ENCODE measurements at regions not wholly inside any gene's neighbourhood (a gene's known extent, or its start where the extent isn't known, plus 50 kb on each side); places are given as distances from the start of the nearest gene placed in this dataset.

DNA sequence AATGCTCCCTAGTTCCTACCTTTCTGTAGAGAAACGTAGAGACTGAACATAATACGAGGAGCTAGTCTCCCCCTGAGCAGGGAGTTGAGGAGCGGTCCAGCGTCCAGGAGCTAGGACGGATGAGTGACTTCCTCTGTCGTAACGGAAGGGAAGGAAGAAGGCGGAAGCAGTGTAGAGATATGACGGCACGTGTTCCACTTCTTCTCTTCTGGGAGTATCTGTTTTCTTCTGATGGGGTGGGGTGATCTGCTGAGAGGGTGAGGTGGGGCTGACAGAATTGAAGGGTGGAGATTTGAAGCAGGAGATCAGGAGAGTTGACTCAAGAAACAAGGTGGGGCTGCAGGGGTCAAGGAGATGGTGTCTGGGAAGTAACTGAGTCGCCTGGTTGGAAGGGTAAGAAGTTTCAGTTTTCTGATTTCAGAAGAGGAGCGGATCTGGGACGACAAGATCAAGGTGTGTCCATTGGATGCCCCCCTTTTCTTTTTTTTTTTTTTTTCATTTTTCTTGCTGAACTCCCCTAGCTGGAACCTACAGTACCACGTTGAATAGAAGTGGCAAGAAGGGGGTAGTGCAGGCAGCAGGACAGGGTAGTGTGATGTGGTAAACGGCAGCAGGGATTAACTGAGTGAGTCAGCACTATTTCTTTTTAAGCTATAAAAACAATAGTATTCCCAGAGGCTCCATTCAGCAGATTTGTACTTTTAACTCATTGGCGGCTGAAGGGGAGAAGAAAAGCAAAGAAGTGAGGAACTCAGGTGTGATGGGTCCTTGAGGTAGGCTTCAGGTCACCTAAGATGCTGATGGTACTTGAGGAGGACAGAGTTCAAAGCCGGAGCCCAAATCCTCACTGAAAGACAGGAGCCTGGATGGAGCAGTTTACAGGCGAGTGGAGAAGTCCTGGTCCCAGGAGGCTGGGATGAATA is 50.8 kb upstream of the SETD7 start (continued):
- TF ChIP-seq ZNF335 (tag by site-specific recombination; conservative IDR thresholded peaks at IDR 0.05), result peak; percentile 60
- no peak for TF ChIP-seq ZNF239 (tag by site-specific recombination; IDR thresholded peaks at IDR 0.05)
- TF ChIP-seq ZSCAN23 (tag by site-specific recombination; IDR thresholded peaks at IDR 0.05), result no peak
- TF ChIP-seq YY2 (tag by site-specific recombination; IDR thresholded peaks at IDR 0.05), result no peak
- no peak for TF ChIP-seq ZNF140 (tag by site-specific recombination; IDR thresholded peaks at IDR 0.05)
- TF ChIP-seq, protein P1, sequence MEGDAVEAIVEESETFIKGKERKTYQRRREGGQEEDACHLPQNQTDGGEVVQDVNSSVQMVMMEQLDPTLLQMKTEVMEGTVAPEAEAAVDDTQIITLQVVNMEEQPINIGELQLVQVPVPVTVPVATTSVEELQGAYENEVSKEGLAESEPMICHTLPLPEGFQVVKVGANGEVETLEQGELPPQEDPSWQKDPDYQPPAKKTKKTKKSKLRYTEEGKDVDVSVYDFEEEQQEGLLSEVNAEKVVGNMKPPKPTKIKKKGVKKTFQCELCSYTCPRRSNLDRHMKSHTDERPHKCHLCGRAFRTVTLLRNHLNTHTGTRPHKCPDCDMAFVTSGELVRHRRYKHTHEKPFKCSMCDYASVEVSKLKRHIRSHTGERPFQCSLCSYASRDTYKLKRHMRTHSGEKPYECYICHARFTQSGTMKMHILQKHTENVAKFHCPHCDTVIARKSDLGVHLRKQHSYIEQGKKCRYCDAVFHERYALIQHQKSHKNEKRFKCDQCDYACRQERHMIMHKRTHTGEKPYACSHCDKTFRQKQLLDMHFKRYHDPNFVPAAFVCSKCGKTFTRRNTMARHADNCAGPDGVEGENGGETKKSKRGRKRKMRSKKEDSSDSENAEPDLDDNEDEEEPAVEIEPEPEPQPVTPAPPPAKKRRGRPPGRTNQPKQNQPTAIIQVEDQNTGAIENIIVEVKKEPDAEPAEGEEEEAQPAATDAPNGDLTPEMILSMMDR (tag by site-specific recombination; IDR thresholded peaks at IDR 0.05), result peak; percentile 8; the same call in 1 of the 2 replicates
- no peak for TF ChIP-seq ZNF37A (tag by site-specific recombination; IDR thresholded peaks at IDR 0.05)
- TF ChIP-seq WT1 (tag by site-specific recombination; IDR thresholded peaks at IDR 0.05), result peak; percentile 18; the same call in 1 of the 2 replicates
- TF ChIP-seq SP3 (tag by site-specific recombination; IDR thresholded peaks at IDR 0.05), result peak; percentile 61
- no peak for TF ChIP-seq ZNF10 (tag by site-specific recombination; IDR thresholded peaks at IDR 0.05)
- TF ChIP-seq, protein P2, sequence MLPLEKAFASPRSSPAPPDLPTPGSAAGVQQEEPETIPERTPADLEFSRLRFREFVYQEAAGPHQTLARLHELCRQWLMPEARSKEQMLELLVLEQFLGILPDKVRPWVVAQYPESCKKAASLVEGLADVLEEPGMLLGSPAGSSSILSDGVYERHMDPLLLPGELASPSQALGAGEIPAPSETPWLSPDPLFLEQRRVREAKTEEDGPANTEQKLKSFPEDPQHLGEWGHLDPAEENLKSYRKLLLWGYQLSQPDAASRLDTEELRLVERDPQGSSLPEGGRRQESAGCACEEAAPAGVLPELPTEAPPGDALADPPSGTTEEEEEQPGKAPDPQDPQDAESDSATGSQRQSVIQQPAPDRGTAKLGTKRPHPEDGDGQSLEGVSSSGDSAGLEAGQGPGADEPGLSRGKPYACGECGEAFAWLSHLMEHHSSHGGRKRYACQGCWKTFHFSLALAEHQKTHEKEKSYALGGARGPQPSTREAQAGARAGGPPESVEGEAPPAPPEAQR (tag by site-specific recombination; IDR thresholded peaks at IDR 0.05), result no peak
- TF ChIP-seq ZNF132 (tag by site-specific recombination; IDR thresholded peaks at IDR 0.05; ENCODE audit: borderline replicate concordance), result no peak
- TF ChIP-seq, protein P3, sequence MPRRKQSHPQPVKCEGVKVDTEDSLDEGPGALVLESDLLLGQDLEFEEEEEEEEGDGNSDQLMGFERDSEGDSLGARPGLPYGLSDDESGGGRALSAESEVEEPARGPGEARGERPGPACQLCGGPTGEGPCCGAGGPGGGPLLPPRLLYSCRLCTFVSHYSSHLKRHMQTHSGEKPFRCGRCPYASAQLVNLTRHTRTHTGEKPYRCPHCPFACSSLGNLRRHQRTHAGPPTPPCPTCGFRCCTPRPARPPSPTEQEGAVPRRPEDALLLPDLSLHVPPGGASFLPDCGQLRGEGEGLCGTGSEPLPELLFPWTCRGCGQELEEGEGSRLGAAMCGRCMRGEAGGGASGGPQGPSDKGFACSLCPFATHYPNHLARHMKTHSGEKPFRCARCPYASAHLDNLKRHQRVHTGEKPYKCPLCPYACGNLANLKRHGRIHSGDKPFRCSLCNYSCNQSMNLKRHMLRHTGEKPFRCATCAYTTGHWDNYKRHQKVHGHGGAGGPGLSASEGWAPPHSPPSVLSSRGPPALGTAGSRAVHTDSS (tag by site-specific recombination; IDR thresholded peaks at IDR 0.05), result no peak
- TF ChIP-seq, protein P4, sequence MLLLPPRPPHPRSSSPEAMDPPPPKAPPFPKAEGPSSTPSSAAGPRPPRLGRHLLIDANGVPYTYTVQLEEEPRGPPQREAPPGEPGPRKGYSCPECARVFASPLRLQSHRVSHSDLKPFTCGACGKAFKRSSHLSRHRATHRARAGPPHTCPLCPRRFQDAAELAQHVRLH (tag by site-specific recombination; IDR thresholded peaks at IDR 0.05), result no peak
- no peak for TF ChIP-seq ZNF354C (tag by site-specific recombination; IDR thresholded peaks at IDR 0.05; ENCODE audit: borderline replicate concordance, low read depth)
- no peak for TF ChIP-seq MYNN (tag by site-specific recombination; IDR thresholded peaks at IDR 0.05; ENCODE audit: borderline replicate concordance)
- no peak for TF ChIP-seq ZFHX2 (tag by site-specific recombination; conservative IDR thresholded peaks at IDR 0.05)
- TF ChIP-seq ZNF555 (tag by site-specific recombination; conservative IDR thresholded peaks at IDR 0.05), result no peak
- peak; percentile 52 for TF ChIP-seq KLF1 (tag by site-specific recombination; IDR thresholded peaks at IDR 0.05)
- TF ChIP-seq, protein P5, sequence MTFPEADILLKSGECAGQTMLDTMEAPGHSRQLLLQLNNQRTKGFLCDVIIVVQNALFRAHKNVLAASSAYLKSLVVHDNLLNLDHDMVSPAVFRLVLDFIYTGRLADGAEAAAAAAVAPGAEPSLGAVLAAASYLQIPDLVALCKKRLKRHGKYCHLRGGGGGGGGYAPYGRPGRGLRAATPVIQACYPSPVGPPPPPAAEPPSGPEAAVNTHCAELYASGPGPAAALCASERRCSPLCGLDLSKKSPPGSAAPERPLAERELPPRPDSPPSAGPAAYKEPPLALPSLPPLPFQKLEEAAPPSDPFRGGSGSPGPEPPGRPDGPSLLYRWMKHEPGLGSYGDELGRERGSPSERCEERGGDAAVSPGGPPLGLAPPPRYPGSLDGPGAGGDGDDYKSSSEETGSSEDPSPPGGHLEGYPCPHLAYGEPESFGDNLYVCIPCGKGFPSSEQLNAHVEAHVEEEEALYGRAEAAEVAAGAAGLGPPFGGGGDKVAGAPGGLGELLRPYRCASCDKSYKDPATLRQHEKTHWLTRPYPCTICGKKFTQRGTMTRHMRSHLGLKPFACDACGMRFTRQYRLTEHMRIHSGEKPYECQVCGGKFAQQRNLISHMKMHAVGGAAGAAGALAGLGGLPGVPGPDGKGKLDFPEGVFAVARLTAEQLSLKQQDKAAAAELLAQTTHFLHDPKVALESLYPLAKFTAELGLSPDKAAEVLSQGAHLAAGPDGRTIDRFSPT (tag by site-specific recombination; IDR thresholded peaks at IDR 0.05), result no peak
- TF ChIP-seq ZNF114 (tag by site-specific recombination; IDR thresholded peaks at IDR 0.05), result no peak
- TF ChIP-seq, protein P6, sequence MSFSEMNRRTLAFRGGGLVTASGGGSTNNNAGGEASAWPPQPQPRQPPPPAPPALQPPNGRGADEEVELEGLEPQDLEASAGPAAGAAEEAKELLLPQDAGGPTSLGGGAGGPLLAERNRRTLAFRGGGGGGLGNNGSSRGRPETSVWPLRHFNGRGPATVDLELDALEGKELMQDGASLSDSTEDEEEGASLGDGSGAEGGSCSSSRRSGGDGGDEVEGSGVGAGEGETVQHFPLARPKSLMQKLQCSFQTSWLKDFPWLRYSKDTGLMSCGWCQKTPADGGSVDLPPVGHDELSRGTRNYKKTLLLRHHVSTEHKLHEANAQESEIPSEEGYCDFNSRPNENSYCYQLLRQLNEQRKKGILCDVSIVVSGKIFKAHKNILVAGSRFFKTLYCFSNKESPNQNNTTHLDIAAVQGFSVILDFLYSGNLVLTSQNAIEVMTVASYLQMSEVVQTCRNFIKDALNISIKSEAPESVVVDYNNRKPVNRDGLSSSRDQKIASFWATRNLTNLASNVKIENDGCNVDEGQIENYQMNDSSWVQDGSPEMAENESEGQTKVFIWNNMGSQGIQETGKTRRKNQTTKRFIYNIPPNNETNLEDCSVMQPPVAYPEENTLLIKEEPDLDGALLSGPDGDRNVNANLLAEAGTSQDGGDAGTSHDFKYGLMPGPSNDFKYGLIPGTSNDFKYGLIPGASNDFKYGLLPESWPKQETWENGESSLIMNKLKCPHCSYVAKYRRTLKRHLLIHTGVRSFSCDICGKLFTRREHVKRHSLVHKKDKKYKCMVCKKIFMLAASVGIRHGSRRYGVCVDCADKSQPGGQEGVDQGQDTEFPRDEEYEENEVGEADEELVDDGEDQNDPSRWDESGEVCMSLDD (tag by site-specific recombination; IDR thresholded peaks at IDR 0.05), result no peak
- TF ChIP-seq ZBTB8A (tag by site-specific recombination; IDR thresholded peaks at IDR 0.05), result 0 out of 2 replicates have a peak, but pooled peaks have one; percentile 11
- no peak for TF ChIP-seq PRDM1 (tag by site-specific recombination; IDR thresholded peaks at IDR 0.05)
